ENCODE measurements at regions not wholly inside any gene's neighbourhood (a gene's known extent, or its start where the extent isn't known, plus 50 kb on each side); places are given as distances from the start of the nearest gene placed in this dataset.
"Not testable (repeated sequence)": the region's sequence is repeated elsewhere in the genome, so short reads cannot be mapped to it uniquely, and the experiment has no call there.

GRCh38 chr1:83401146-83401545, 597.8 kb downstream of the TTLL7 start:
- TF ChIP-seq CTCF (conservative IDR thresholded peaks at IDR 0.05; ENCODE audit: low read depth, low read length); EZH2 (IDR thresholded peaks at IDR 0.05; ENCODE audit: borderline replicate concordance, low read depth, low read length, poor library complexity, severe bottlenecking): not testable (repeated sequence)

Data from A673 (cell line).